ENCODE measurements at regions not wholly inside any gene's neighbourhood (a gene's known extent, or its start where the extent isn't known, plus 50 kb on each side); places are given as distances from the start of the nearest gene placed in this dataset.

DNA sequence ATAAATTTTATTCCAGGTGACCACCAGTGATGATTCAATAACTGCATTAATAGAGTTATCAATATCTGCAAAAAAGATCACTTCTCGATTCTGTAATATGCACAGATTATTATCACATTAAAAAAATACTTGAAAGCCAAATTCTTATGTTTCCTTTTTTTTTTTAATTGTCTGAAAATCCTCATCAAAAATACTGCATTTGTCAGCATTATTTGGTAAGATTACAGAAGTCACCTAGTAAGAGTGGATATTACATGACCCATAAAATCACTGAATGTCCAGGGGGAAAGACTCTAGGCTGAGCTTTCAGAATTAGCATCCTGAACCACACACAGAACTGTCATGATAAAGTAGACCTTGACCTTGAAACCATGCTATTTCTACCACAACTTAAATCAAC lies 617.2 kb upstream of the CDH7 start:
- no peak for TF ChIP-seq EZH2phosphoT487 (IDR thresholded peaks at IDR 0.05; ENCODE audit: low read depth)
- TF ChIP-seq, protein P1, sequence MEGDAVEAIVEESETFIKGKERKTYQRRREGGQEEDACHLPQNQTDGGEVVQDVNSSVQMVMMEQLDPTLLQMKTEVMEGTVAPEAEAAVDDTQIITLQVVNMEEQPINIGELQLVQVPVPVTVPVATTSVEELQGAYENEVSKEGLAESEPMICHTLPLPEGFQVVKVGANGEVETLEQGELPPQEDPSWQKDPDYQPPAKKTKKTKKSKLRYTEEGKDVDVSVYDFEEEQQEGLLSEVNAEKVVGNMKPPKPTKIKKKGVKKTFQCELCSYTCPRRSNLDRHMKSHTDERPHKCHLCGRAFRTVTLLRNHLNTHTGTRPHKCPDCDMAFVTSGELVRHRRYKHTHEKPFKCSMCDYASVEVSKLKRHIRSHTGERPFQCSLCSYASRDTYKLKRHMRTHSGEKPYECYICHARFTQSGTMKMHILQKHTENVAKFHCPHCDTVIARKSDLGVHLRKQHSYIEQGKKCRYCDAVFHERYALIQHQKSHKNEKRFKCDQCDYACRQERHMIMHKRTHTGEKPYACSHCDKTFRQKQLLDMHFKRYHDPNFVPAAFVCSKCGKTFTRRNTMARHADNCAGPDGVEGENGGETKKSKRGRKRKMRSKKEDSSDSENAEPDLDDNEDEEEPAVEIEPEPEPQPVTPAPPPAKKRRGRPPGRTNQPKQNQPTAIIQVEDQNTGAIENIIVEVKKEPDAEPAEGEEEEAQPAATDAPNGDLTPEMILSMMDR (IDR thresholded peaks at IDR 0.05; ENCODE audit: low read depth, low read length) = no peak

Data from OCI-LY3 (cell line).